ENCODE measurements at regions not wholly inside any gene's neighbourhood (a gene's known extent, or its start where the extent isn't known, plus 50 kb on each side); places are given as distances from the start of the nearest gene placed in this dataset.

DNA sequence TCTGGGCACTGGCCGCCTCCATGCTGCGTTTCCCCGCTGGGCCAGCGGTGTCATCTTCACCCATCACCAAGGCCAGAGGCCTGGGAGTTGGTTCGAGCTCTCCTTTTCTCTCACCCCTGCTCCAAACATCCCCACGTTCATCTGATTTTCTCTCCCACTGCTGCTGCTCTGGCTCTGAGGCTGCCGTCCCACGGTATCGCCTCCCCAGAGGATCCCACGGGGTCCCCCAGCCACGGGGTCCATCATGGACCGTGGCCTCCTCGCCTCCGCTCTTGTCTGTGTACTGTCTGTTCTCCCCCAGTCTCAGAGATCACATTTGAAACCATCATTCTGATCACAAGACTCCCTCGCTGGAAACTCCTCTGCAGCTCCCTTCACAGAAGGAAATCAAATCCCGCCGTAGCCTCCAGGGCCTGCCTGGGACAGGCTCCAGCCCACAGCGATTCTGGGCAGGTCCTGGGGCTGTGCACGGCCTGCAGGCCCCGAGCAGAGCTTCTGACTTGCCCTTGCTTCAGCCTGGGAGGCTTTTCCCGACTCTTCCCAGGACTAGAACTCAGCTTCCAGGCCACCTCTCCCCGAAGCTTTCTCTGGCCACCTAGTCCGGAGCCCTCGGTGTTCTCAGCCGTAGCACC lies 64.2 kb downstream of the SOX1 start:
- ChIA-PET CTCF (no interaction called here), POLR2A (no interaction called here)
- no peak for FAIRE-seq
- TF ChIP-seq POLR2AphosphoS5 (IDR thresholded peaks at IDR 0.05; ENCODE audit: insufficient read depth, low read depth, low read length) (no peak), JUN (IDR thresholded peaks at IDR 0.05; ENCODE audit: borderline replicate concordance, insufficient read depth, insufficient read length, low read depth) (no peak), EZH2 (IDR thresholded peaks at IDR 0.05; ENCODE audit: borderline replicate concordance, low read depth, low read length, severe bottlenecking) (no peak), MYC (IDR thresholded peaks at IDR 0.05; ENCODE audit: low read depth, low read length) (no peak), GATA2 (IDR thresholded peaks at IDR 0.05; ENCODE audit: insufficient read depth, insufficient read length, low read depth, low read length) (no peak), POLR2A (IDR thresholded peaks at IDR 0.05; ENCODE audit: low read depth, low read length) (no peak), FOS (IDR thresholded peaks at IDR 0.05; ENCODE audit: borderline replicate concordance, insufficient read depth, low read length) (no peak)
- TF ChIP-seq, protein P1, sequence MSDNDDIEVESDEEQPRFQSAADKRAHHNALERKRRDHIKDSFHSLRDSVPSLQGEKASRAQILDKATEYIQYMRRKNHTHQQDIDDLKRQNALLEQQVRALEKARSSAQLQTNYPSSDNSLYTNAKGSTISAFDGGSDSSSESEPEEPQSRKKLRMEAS (IDR thresholded peaks at IDR 0.05; ENCODE audit: insufficient read depth, insufficient read length) = no peak
- TF ChIP-seq, protein P2, sequence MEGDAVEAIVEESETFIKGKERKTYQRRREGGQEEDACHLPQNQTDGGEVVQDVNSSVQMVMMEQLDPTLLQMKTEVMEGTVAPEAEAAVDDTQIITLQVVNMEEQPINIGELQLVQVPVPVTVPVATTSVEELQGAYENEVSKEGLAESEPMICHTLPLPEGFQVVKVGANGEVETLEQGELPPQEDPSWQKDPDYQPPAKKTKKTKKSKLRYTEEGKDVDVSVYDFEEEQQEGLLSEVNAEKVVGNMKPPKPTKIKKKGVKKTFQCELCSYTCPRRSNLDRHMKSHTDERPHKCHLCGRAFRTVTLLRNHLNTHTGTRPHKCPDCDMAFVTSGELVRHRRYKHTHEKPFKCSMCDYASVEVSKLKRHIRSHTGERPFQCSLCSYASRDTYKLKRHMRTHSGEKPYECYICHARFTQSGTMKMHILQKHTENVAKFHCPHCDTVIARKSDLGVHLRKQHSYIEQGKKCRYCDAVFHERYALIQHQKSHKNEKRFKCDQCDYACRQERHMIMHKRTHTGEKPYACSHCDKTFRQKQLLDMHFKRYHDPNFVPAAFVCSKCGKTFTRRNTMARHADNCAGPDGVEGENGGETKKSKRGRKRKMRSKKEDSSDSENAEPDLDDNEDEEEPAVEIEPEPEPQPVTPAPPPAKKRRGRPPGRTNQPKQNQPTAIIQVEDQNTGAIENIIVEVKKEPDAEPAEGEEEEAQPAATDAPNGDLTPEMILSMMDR (IDR thresholded peaks at IDR 0.05; ENCODE audit: extremely low read depth in 1 of 2, insufficient read depth in 1 of 2, low read depth in 1 of 2, low read length in 2 of 2) = no peak
- Histone ChIP-seq H3K27ac (ENCODE audit: insufficient read depth, low read depth, low read length) (no peak overlapping the region), H3K79me2 (ENCODE audit: control insufficient read depth, insufficient read depth, low read length) (no peaks in the 10 kb centered on the region), H3K4me3 (replicated peaks in 1 of 3; ENCODE audit: insufficient read depth in 1 of 3, low read depth in 1 of 3, low read length in 3 of 3) (no peak overlapping the region), H3K9me1 (replicated peaks; ENCODE audit: control insufficient read depth, extremely low read depth, insufficient read depth, low read length) (no peaks in the 10 kb centered on the region), H3K36me3 (ENCODE audit: control insufficient read depth in 2 of 2, extremely low read depth in 1 of 2, insufficient read depth in 2 of 2, low read length in 2 of 2) (no peaks in the 10 kb centered on the region), H3K9me3 (replicated peaks; ENCODE audit: control insufficient read depth, insufficient read depth, low read length) (no peaks in the 10 kb centered on the region), H2AFZ (ENCODE audit: low read depth, low read length) (no peak overlapping the region), H4K20me1 (replicated peaks; ENCODE audit: control insufficient read depth, extremely low read depth, insufficient read depth, low read length) (no peaks in the 10 kb centered on the region), H3K9ac (replicated peaks; ENCODE audit: extremely low read depth, insufficient read depth, low read length) (no peak overlapping the region), H3K27me3 (ENCODE audit: control insufficient read depth in 2 of 2, insufficient read depth in 2 of 2, low read length in 2 of 2) (no peaks in the 10 kb centered on the region), H3K4me2 (ENCODE audit: insufficient read depth, low read length) (no peak overlapping the region), H3K4me1 (ENCODE audit: control insufficient read depth, extremely low read depth, insufficient read depth, low read length) (no peaks in the 10 kb centered on the region)
- no peak for DNase-seq (ENCODE audit: low read depth, low spot score)
- intact Hi-C loops (cut with micrococcal nuclease) (no loop called here), dilution Hi-C loops (cut with MboI; ENCODE audit: extremely low pct_ligation_motif_present, low sequenced_read_pairs) (no loop called here)
- BruUV-seq (replicated peaks) = no TSS peak
